ENCODE measurements at regions not wholly inside any gene's neighbourhood (a gene's known extent, or its start where the extent isn't known, plus 50 kb on each side); places are given as distances from the start of the nearest gene placed in this dataset.
"Not testable (repeated sequence)": the region's sequence is repeated elsewhere in the genome, so short reads cannot be mapped to it uniquely, and the experiment has no call there.

GRCh38 chr17:77528516-77529327, 388.0 kb downstream of the SEC14L1 start:
- no peak for DNase-seq (ENCODE audit: extremely low read depth, low read depth)

- DNase-seq (ENCODE audit: extremely low read depth, low read depth): no peak
Measured at GRCh38 chr17:77529328-77529650, 388.5 kb downstream of the SEC14L1 start.

GRCh38 chr17:77530591-77530990, 389.8 kb downstream of the SEC14L1 start:
- no peak for DNase-seq (ENCODE audit: extremely low read depth, low read depth)

GRCh38 chr17:77531002-77531401, 390.2 kb downstream of the SEC14L1 start:
- no peak for DNase-seq (ENCODE audit: extremely low read depth, low read depth)

GRCh38 chr17:77531641-77532040, 390.9 kb downstream of the SEC14L1 start:
- DNase-seq (ENCODE audit: extremely low read depth, low read depth): no peak

GRCh38 chr17:77533697-77534096, 392.9 kb downstream of the SEC14L1 start:
- DNase-seq (ENCODE audit: extremely low read depth, low read depth): not testable (repeated sequence)

GRCh38 chr17:77534137-77534536, 393.4 kb downstream of the SEC14L1 start:
- no peak for DNase-seq (ENCODE audit: extremely low read depth, low read depth)

GRCh38 chr17:77535435-77535834, 394.7 kb downstream of the SEC14L1 start:
- no peak for DNase-seq (ENCODE audit: extremely low read depth, low read depth)

GRCh38 chr17:77535892-77536291, 395.1 kb downstream of the SEC14L1 start:
- DNase-seq (ENCODE audit: extremely low read depth, low read depth): no peak

- DNase-seq (ENCODE audit: extremely low read depth, low read depth): no peak
Measured at GRCh38 chr17:77537566-77537965, 396.8 kb downstream of the SEC14L1 start.

GRCh38 chr17:77540531-77540930, 399.8 kb downstream of the SEC14L1 start:
- no peak for DNase-seq (ENCODE audit: extremely low read depth, low read depth)

- DNase-seq (ENCODE audit: extremely low read depth, low read depth): no peak
Measured at GRCh38 chr17:77540975-77541374, 400.2 kb downstream of the SEC14L1 start.

GRCh38 chr17:77542011-77542410, 401.2 kb downstream of the SEC14L1 start:
- DNase-seq (ENCODE audit: extremely low read depth, low read depth): no peak

- peak; percentile 74 for DNase-seq (ENCODE audit: extremely low read depth, low read depth)
Measured at GRCh38 chr17:77542551-77543490, 402.1 kb downstream of the SEC14L1 start.

- DNase-seq (ENCODE audit: extremely low read depth, low read depth): no peak
Measured at GRCh38 chr17:77543801-77544200, 403.0 kb downstream of the SEC14L1 start.

GRCh38 chr17:77544347-77545110, 403.8 kb downstream of the SEC14L1 start:
- DNase-seq (ENCODE audit: extremely low read depth, low read depth): no peak

- DNase-seq (ENCODE audit: extremely low read depth, low read depth): no peak
Measured at GRCh38 chr17:77546772-77547241, 406.0 kb downstream of the SEC14L1 start.

GRCh38 chr17:77548967-77549366, 408.2 kb downstream of the SEC14L1 start:
- no peak for DNase-seq (ENCODE audit: extremely low read depth, low read depth)

- no peak for DNase-seq (ENCODE audit: extremely low read depth, low read depth)
Measured at GRCh38 chr17:77549726-77550366, 408.7 kb upstream of the TNRC6C start.

GRCh38 chr17:77553459-77554066, 404.9 kb upstream of the TNRC6C start:
- DNase-seq (ENCODE audit: extremely low read depth, low read depth): no peak

Measured in NCI-H460 (cell line).